K562 (cell line): ENCODE measurements at regions not wholly inside any gene's neighbourhood (a gene's known extent, or its start where the extent isn't known, plus 50 kb on each side); places are given as distances from the start of the nearest gene placed in this dataset.
A peak's percentile ranks its signal among the peaks of the same experiment; 100 is the strongest.

Experiments
- ATAC-seq: fragments of 200-7000 bp; cut with Tn5 transposase; 3 replicates; pipeline ENCODE4 v1.9.1; 2020; ENCODE audit warnings: moderate library complexity
- BruUV-seq: library from RNA; stranded (reverse); fragments of 400-500 nt; replicated peaks from 2 replicates; lab custom pipeline; 2021; lab: Mats Ljungman, UMichigan
- CTCF ChIA-PET: fragments of 300-600 bp; formaldehyde crosslinking; extraction: SDS; loops from one replicate; lab custom pipeline; 2021; ENCODE audit warnings: low intra/inter-chr PET ratio; lab: Yijun Ruan, JAX
- POLR2A ChIA-PET: fragments of 300-600, 350-650 bp; sonication (Branson Sonifier 250); formaldehyde crosslinking; extraction: SDS; loops from one replicate; lab custom pipeline; 2021; ENCODE audit warnings: antibody characterized with exemption, inconsistent platforms; lab: Yijun Ruan, JAX
- DNase-seq, 4 experiments: peaks; one replicate each; pipeline versions ENCODE4 v3.0.0 to v3.0.0-alpha.2; 2011 to 2018; ENCODE audit warnings: low spot score in 3 of 4, mixed read lengths in 3 of 4; ENCODE audit errors: extremely low read depth in 1 of 4
- FAIRE-seq: peaks from 2 replicates; lab custom pipeline; 2011; peaks lifted over from hg19 to GRCh38; lab: Jason Lieb, UNC
- H2AFZ ChIP-seq: 2 replicates; pipeline ENCODE4 v1.6.0; 2011; ENCODE audit warnings: low read depth, low read length, control low read depth, inconsistent platforms
- H3K27ac ChIP-seq: fragments of 200-600 bp; 3 replicates; pipeline ENCODE4 v1.8.0; 2011; ENCODE audit warnings: low read depth, mild to moderate bottlenecking, control low read depth, inconsistent platforms, low read length, moderate library complexity, mixed read lengths; ENCODE audit errors: extremely low read depth
- H3K27me3 ChIP-seq, 2 experiments: fragments of 300-600 bp in 1 of 2; 2 replicates in 1 of 2; 3 replicates in 1 of 2; pipeline versions ENCODE4 v1.6.0 to v1.8.0; 2011; ENCODE audit warnings: inconsistent platforms in 2 of 2, low read length in 2 of 2, mild to moderate bottlenecking in 1 of 2, mixed read lengths in 1 of 2, moderate library complexity in 1 of 2; ENCODE audit not compliant: control insufficient read depth in 2 of 2, insufficient read depth in 2 of 2
- H3K36me3 ChIP-seq: fragments of 300-600 bp; 3 replicates; pipeline ENCODE4 v1.8.0; 2011; ENCODE audit warnings: mild to moderate bottlenecking, low read length, inconsistent platforms; ENCODE audit not compliant: control insufficient read depth, insufficient read depth
- H3K4me1 ChIP-seq, 2 experiments: fragments of 200-600 bp in 1 of 2; replicated peaks in 1 of 2; 2 replicates in 1 of 2; 3 replicates in 1 of 2; pipeline versions ENCODE4 v1.5.1 to v1.8.0; 2011; ENCODE audit warnings: inconsistent platforms in 2 of 2, low read length in 2 of 2, mild to moderate bottlenecking in 1 of 2, mixed read lengths in 1 of 2, moderate library complexity in 1 of 2; ENCODE audit not compliant: control insufficient read depth in 2 of 2, insufficient read depth in 2 of 2
- H3K4me2 ChIP-seq: 2 replicates; pipeline ENCODE4 v1.6.1; 2011; ENCODE audit warnings: low read length, control low read depth, inconsistent platforms, mixed read lengths; ENCODE audit not compliant: insufficient read depth
- H3K4me3 ChIP-seq: fragments of 200-600 bp; sonication (generic), shearing (Covaris generic); 2 replicates; pipeline ENCODE4 v1.5.1; 2016; ENCODE audit warnings: control low read depth, inconsistent platforms
- H3K79me2 ChIP-seq: fragments of 200-600 bp; 3 replicates; pipeline ENCODE4 v1.8.0; 2011; ENCODE audit warnings: low read length, inconsistent platforms; ENCODE audit not compliant: control insufficient read depth, insufficient read depth
- H3K9ac ChIP-seq, 2 experiments: 2 replicates each; pipeline versions ENCODE4 v1.6.0 to v1.6.1; 2011; ENCODE audit warnings: low read depth in 2 of 2, low read length in 2 of 2, control low read depth in 1 of 2, inconsistent platforms in 1 of 2, mild to moderate bottlenecking in 1 of 2, mixed read lengths in 1 of 2; ENCODE audit not compliant: insufficient read depth in 1 of 2
- H3K9me1 ChIP-seq: one replicate; pipeline ENCODE4 v1.6.0; 2011; ENCODE audit warnings: inconsistent platforms, mild to moderate bottlenecking, low read length, moderate library complexity; ENCODE audit not compliant: control insufficient read depth, insufficient read depth
- H3K9me3 ChIP-seq: replicated peaks from 2 replicates; pipeline ENCODE4 v1.5.1; 2011; ENCODE audit warnings: low read depth, low read length, inconsistent platforms; ENCODE audit not compliant: control insufficient read depth, insufficient read depth
- H4K20me1 ChIP-seq: replicated peaks from 2 replicates; pipeline ENCODE4 v1.6.1; 2011; ENCODE audit warnings: low read length, inconsistent platforms, mixed read lengths; ENCODE audit not compliant: control insufficient read depth, insufficient read depth
- TFE3 ChIP-seq: fragments of 450-650 bp; formaldehyde crosslinking; IDR thresholded peaks from 2 replicates; pipeline ENCODE4 v1.4.0; 2020; ENCODE audit warnings: mild to moderate bottlenecking, mixed read lengths
- ZNF592 ChIP-seq: fragments of 450-650 bp; IDR thresholded peaks from 2 replicates; pipeline ENCODE4 v1.6.1; 2017; ENCODE audit warnings: antibody characterized with exemption, mild to moderate bottlenecking
- WGBS: fragments of 100-300 bp; shearing (Covaris generic); methylation state at CpG from one replicate; pipeline ENCODE4 v1.1.6; 2016; ENCODE audit warnings: low coverage, mixed read lengths; ENCODE audit not compliant: insufficient coverage; ENCODE audit errors: missing lambda C conversion rate; 5-methylcytosine and 5-hydroxymethylcytosine counted together
- in situ Hi-C: fragments of 300-500 bp; cut with MboI; formaldehyde crosslinking; loops from 4 replicates; pipeline ENCODE4 v1.15.0; 2018; ENCODE audit warnings: inconsistent platforms, mixed read lengths
- intact Hi-C: fragments of 100-400 bp; cut with micrococcal nuclease; formaldehyde crosslinking; loops from 2 replicates; pipeline ENCODE4 v1.14.2; 2022

- H3K36me3 ChIP-seq: no peaks in the 10 kb centered on the region
- DNase-seq: no peak
- no peak for FAIRE-seq
- no peaks in the 10 kb centered on the region for H3K4me1 ChIP-seq
- no TSS peak for BruUV-seq
- 0% methylated on average over 7 of the region's 7 CpGs for WGBS
- H3K9me1 ChIP-seq: no peaks in the 10 kb centered on the region
- no peaks in the 10 kb centered on the region; a peak in 1 of 5 replicates for H3K27me3 ChIP-seq
- H3K4me2 ChIP-seq: no peak overlapping the region
- in situ Hi-C loops: no loop called here
- H2AFZ ChIP-seq: no peak overlapping the region
- CTCF ChIA-PET: no interaction called here
- no peaks in the 10 kb centered on the region for H3K79me2 ChIP-seq
- no peaks in the 10 kb centered on the region for H3K9me3 ChIP-seq
- no peak overlapping the region for H3K27ac ChIP-seq
- H3K4me3 ChIP-seq: no peak overlapping the region
- no peak for TF ChIP-seq ZNF592
- TF ChIP-seq TFE3 (CRISPR knock-in tag): peak; percentile 47
- ATAC-seq: no peak
- no peak overlapping the region for H3K9ac ChIP-seq
- intact Hi-C loops: no loop called here
- H4K20me1 ChIP-seq: no peaks in the 10 kb centered on the region
- POLR2A ChIA-PET: no interaction called here
These were observed 270.5 kb upstream of the CADM1 start for GRCh38 chr11:115774756-115775155.
